ENCODE measurements at regions not wholly inside any gene's neighbourhood (a gene's known extent, or its start where the extent isn't known, plus 50 kb on each side); places are given as distances from the start of the nearest gene placed in this dataset.

GRCh38 chr11:81887671-81888070 is 846.0 kb downstream of the FAM181B start:
- TF ChIP-seq CTCF (IDR thresholded peaks at IDR 0.05; ENCODE audit: low read depth, low read length) = no peak
- no peaks in the 10 kb centered on the region for H3K4me1 ChIP-seq (ENCODE audit: low read depth)
- H3K27ac ChIP-seq = no peak overlapping the region
- no peaks in the 10 kb centered on the region for H3K36me3 ChIP-seq
- H3K9me3 ChIP-seq (ENCODE audit: low read depth) = no peaks in the 10 kb centered on the region
- no peak overlapping the region for H3K4me3 ChIP-seq
- DNase-seq (ENCODE audit: low read depth in 1 of 2, low spot score in 1 of 2) = no peak
- H3K27me3 ChIP-seq = no peaks in the 10 kb centered on the region

- TF ChIP-seq CTCF (IDR thresholded peaks at IDR 0.05; ENCODE audit: low read depth, low read length) = no peak
- Histone ChIP-seq H3K27ac (no peak overlapping the region), H3K27me3 (no peaks in the 10 kb centered on the region), H3K36me3 (no peaks in the 10 kb centered on the region), H3K9me3 (ENCODE audit: low read depth) (no peaks in the 10 kb centered on the region), H3K4me1 (ENCODE audit: low read depth) (no peaks in the 10 kb centered on the region), H3K4me3 (no peak overlapping the region)
- no peak for DNase-seq (ENCODE audit: low read depth in 1 of 2, low spot score in 1 of 2)
Measured at GRCh38 chr11:81886406-81887075, 847.1 kb downstream of the FAM181B start.

DNA sequence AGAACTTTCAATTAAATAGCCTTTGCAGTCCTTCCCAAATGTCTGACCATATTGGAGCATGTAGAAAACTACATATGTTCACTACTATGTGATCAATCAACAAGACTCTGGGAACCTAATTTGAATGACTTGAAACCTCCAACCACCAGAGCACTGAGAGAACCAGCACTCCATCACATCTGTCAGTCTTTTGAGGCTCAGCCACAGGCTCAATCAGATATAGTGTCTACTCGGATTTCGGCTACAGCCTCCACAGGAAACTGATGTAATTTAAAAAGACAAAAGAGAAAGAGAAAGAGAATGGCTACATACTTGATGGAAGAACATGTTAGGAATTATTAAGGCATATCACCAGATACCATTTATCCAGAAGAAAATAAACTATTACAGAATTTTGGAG is 859.0 kb downstream of the FAM181B start:
- peak in 1 of 2 donors; percentile 12 for DNase-seq (ENCODE audit: low read depth in 1 of 2, low spot score in 1 of 2)
- TF ChIP-seq CTCF (IDR thresholded peaks at IDR 0.05; ENCODE audit: low read depth, low read length) = no peak

GRCh38 chr11:81870815-81871214 is 862.8 kb downstream of the FAM181B start:
- H3K27me3 ChIP-seq = no peaks in the 10 kb centered on the region
- H3K4me3 ChIP-seq = no peak overlapping the region
- no peaks in the 10 kb centered on the region for H3K9me3 ChIP-seq (ENCODE audit: low read depth)
- TF ChIP-seq CTCF (IDR thresholded peaks at IDR 0.05; ENCODE audit: low read depth, low read length) = no peak
- H3K4me1 ChIP-seq (ENCODE audit: low read depth) = peaks cover 36% of the 10 kb centered on the region
- no peak for DNase-seq (ENCODE audit: low read depth in 1 of 2, low spot score in 1 of 2)
- no peaks in the 10 kb centered on the region for H3K36me3 ChIP-seq
- no peak overlapping the region for H3K27ac ChIP-seq

More for the DNA sequence above, 859.0 kb downstream of the FAM181B start:
- Histone ChIP-seq H3K27ac (peak overlapping the region; percentile 53), H3K4me3 (no peak overlapping the region), H3K4me1 (ENCODE audit: low read depth) (peaks cover 36% of the 10 kb centered on the region), H3K9me3 (ENCODE audit: low read depth) (no peaks in the 10 kb centered on the region), H3K36me3 (no peaks in the 10 kb centered on the region), H3K27me3 (no peaks in the 10 kb centered on the region)

DNA sequence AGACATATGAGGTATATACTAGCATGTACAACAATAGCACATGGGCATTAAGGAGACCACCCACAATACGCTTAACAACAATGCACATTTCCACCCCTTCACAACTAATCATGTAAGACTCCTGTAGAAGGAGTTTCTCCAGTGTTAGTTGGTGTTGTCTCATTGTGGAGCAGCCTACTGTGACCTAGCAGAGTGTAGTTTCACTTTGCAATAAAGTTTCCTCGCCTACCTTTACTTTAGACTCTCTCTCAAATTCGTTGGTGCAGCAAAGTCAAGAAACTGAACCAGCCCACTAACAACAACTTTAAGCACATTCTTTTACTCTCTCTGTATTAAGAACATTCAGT is 863.6 kb downstream of the FAM181B start:
- H3K4me3 ChIP-seq = no peak overlapping the region
- no peak overlapping the region for H3K27ac ChIP-seq
- no peaks in the 10 kb centered on the region for H3K27me3 ChIP-seq
- DNase-seq (ENCODE audit: low read depth in 1 of 2, low spot score in 1 of 2) = no peak
- H3K4me1 ChIP-seq (ENCODE audit: low read depth) = peaks cover 30% of the 10 kb centered on the region
- H3K36me3 ChIP-seq = no peaks in the 10 kb centered on the region
- TF ChIP-seq CTCF (IDR thresholded peaks at IDR 0.05; ENCODE audit: low read depth, low read length) = no peak
- no peaks in the 10 kb centered on the region for H3K9me3 ChIP-seq (ENCODE audit: low read depth)
